DOHH2 (cell line): ENCODE measurements at regions not wholly inside any gene's neighbourhood (a gene's known extent, or its start where the extent isn't known, plus 50 kb on each side); places are given as distances from the start of the nearest gene placed in this dataset.

Experiments used
- H3F3A ChIP-seq: fragments of 200-600 bp; sonication (generic), shearing (Covaris generic); 2 replicates; pipeline ENCODE4 v1.6.0; 2016; ENCODE audit warnings: antibody characterized with exemption, mild to moderate bottlenecking; ENCODE audit not compliant: control insufficient read depth, insufficient read depth
- H3K27ac ChIP-seq: fragments of 200-600 bp; sonication (generic); 2 replicates; pipeline ENCODE4 v1.5.1; 2014; ENCODE audit warnings: low read depth, mild to moderate bottlenecking, low read length, moderate library complexity
- H3K27me3 ChIP-seq: fragments of 200-600 bp; sonication (generic); 2 replicates; pipeline ENCODE4 v1.6.1; 2014; ENCODE audit warnings: mild to moderate bottlenecking, low read length, mixed read lengths; ENCODE audit not compliant: control insufficient read depth
- H3K36me3 ChIP-seq: fragments of 200-600 bp; sonication (generic); 2 replicates; pipeline ENCODE4 v1.6.1; 2014; ENCODE audit warnings: mild to moderate bottlenecking, low read length, moderate library complexity, mixed read lengths; ENCODE audit not compliant: control insufficient read depth
- H3K4me1 ChIP-seq: fragments of 200-600 bp; sonication (generic); 2 replicates; pipeline ENCODE4 v1.6.1; 2014; ENCODE audit warnings: mild to moderate bottlenecking, low read length, mixed read lengths; ENCODE audit not compliant: control insufficient read depth
- H3K4me2 ChIP-seq: fragments of 200-600 bp; sonication (generic); 2 replicates; pipeline ENCODE4 v1.6.0; 2014; ENCODE audit warnings: mild to moderate bottlenecking, low read length, moderate library complexity
- H3K4me3 ChIP-seq: fragments of 200-600 bp; sonication (generic); 2 replicates; pipeline ENCODE4 v1.5.1; 2014; ENCODE audit warnings: mild to moderate bottlenecking, low read length, mixed read lengths
- H3K79me2 ChIP-seq: fragments of 200-600 bp; sonication (generic); 2 replicates; pipeline ENCODE4 v1.6.1; 2014; ENCODE audit warnings: mild to moderate bottlenecking, low read length, mixed read lengths; ENCODE audit not compliant: control insufficient read depth
- H3K9me2 ChIP-seq: fragments of 200-600 bp; sonication (generic); replicated peaks from 2 replicates; pipeline ENCODE4 v1.6.1; 2014; ENCODE audit warnings: mild to moderate bottlenecking, low read length, mixed read lengths; ENCODE audit not compliant: control insufficient read depth
- H3K9me3 ChIP-seq: fragments of 200-600 bp; sonication (generic); 2 replicates; pipeline ENCODE4 v1.6.1; 2014; ENCODE audit warnings: antibody characterized with exemption, low read length, mixed read lengths; ENCODE audit not compliant: control insufficient read depth, insufficient read depth
- H4K20me1 ChIP-seq: fragments of 200-600 bp; sonication (generic); 2 replicates; pipeline ENCODE4 v1.6.0; 2014; ENCODE audit warnings: low read depth, mild to moderate bottlenecking, antibody characterized with exemption, low read length, moderate library complexity; ENCODE audit not compliant: control insufficient read depth, insufficient read depth
- EZH2phosphoT487 ChIP-seq: fragments of 200-600 bp; sonication (generic); IDR thresholded peaks from 2 replicates; pipeline ENCODE4 v1.6.1; 2017; ENCODE audit warnings: borderline replicate concordance, mild to moderate bottlenecking, antibody characterized with exemption, low read length, moderate library complexity, mixed read lengths
- TF ChIP-seq, protein P1 (sequence below): fragments of 200-600 bp; sonication (generic); IDR thresholded peaks from one replicate; pipeline ENCODE4 v1.5.1; 2014; ENCODE audit warnings: antibody characterized with exemption, mild to moderate bottlenecking, low read depth, low read length; ENCODE audit not compliant: poor library complexity, severe bottlenecking

DNA sequence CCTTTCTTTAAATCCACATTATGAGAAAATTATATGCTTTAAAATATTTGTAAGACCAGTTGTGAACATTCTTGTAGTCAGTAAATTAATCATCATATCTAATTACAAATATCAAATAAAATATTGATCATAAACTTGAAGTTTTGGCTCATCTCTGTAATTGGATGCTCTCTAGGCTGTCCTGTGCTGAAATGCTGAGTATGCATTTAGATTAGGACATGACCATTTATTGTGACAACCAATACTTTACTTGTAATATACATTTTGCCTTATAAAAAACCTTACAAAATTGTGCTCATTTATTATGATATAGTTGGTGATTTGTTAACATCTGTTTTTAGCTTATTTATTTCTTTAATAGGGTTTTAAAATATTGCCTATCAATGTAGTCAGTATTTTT, 116.1 kb upstream of the DOCK10 start:
- Histone ChIP-seq H3K27ac (no peak overlapping the region), H3K4me2 (no peak overlapping the region), H3K79me2 (no peaks in the 10 kb centered on the region), H3F3A (no peaks in the 10 kb centered on the region), H3K36me3 (no peaks in the 10 kb centered on the region), H4K20me1 (no peaks in the 10 kb centered on the region), H3K9me3 (no peaks in the 10 kb centered on the region), H3K4me1 (no peaks in the 10 kb centered on the region), H3K9me2 (no peaks in the 10 kb centered on the region), H3K27me3 (no peaks in the 10 kb centered on the region), H3K4me3 (no peak overlapping the region)
- TF ChIP-seq, protein P1, sequence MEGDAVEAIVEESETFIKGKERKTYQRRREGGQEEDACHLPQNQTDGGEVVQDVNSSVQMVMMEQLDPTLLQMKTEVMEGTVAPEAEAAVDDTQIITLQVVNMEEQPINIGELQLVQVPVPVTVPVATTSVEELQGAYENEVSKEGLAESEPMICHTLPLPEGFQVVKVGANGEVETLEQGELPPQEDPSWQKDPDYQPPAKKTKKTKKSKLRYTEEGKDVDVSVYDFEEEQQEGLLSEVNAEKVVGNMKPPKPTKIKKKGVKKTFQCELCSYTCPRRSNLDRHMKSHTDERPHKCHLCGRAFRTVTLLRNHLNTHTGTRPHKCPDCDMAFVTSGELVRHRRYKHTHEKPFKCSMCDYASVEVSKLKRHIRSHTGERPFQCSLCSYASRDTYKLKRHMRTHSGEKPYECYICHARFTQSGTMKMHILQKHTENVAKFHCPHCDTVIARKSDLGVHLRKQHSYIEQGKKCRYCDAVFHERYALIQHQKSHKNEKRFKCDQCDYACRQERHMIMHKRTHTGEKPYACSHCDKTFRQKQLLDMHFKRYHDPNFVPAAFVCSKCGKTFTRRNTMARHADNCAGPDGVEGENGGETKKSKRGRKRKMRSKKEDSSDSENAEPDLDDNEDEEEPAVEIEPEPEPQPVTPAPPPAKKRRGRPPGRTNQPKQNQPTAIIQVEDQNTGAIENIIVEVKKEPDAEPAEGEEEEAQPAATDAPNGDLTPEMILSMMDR = no peak
- no peak for TF ChIP-seq EZH2phosphoT487

DNA sequence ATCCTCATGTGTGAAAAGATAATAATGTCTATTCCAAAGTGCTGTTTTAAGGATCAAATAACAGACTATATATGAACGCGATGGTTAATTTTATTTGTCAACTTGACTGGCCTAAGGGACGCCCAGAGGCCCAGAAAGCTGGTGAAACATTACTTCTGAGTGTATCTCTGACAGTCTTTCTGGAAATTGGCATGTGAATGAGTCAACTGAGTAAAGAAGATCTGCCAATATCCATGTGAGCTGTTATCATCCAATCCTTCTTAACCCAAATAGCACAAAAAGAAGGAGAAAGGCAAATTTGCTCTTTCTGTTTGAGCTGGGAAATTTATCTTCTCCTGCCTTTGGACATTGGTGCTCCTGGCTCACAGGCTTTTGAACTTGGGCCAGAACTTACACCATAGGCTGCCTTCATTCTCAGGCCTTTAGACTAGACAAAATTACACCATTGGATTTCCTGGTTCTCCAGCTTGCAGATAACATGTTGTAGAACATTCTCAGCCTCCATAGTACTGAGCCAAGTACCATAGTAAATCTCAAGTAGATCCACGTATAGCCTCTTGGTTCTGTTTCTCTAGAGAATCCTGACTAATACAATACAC, 114.7 kb upstream of the DOCK10 start:
- H3K4me2 ChIP-seq = no peak overlapping the region

DNA sequence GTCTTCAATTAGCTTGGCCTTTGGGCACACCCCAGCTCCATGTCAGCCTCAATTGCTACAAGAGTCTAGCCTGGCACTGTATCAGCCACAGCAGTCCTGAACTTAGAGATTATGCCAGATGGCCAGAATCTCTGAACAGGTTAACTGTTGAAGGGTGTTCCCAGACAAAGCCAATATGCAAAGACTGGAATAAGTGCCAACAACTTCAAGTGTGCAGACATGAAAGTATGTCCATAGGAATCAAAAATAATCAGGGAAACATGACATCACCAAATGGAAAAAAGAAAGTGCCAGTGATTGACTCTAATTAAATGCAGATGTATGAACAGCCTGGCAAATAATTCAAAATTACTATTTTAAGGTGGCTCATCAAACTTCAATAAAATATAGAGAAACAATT, 98.5 kb upstream of the DOCK10 start:
- no peaks in the 10 kb centered on the region for H3K79me2 ChIP-seq
- no peak for TF ChIP-seq EZH2phosphoT487
- TF ChIP-seq, protein P1 = no peak
- H3K9me3 ChIP-seq = no peaks in the 10 kb centered on the region
- no peaks in the 10 kb centered on the region for H3K27me3 ChIP-seq
- H3K4me1 ChIP-seq = no peaks in the 10 kb centered on the region
- no peaks in the 10 kb centered on the region for H3K36me3 ChIP-seq
- no peak overlapping the region for H3K4me2 ChIP-seq
- H4K20me1 ChIP-seq = no peaks in the 10 kb centered on the region
- no peaks in the 10 kb centered on the region for H3F3A ChIP-seq
- no peak overlapping the region for H3K4me3 ChIP-seq
- H3K27ac ChIP-seq = no peak overlapping the region
- no peaks in the 10 kb centered on the region; the same call in 1 of the 2 replicates for H3K9me2 ChIP-seq

More for the DNA sequence above, 114.7 kb upstream of the DOCK10 start:
- H3K27me3 ChIP-seq = no peaks in the 10 kb centered on the region
- no peak overlapping the region for H3K4me3 ChIP-seq
- no peaks in the 10 kb centered on the region for H4K20me1 ChIP-seq
- H3F3A ChIP-seq = no peaks in the 10 kb centered on the region
- no peaks in the 10 kb centered on the region for H3K9me3 ChIP-seq
- no peaks in the 10 kb centered on the region for H3K36me3 ChIP-seq
- H3K27ac ChIP-seq = no peak overlapping the region
- H3K4me1 ChIP-seq = no peaks in the 10 kb centered on the region
- TF ChIP-seq, protein P1 = no peak
- no peak for TF ChIP-seq EZH2phosphoT487
- H3K9me2 ChIP-seq = no peaks in the 10 kb centered on the region
- no peaks in the 10 kb centered on the region for H3K79me2 ChIP-seq
